Glomerular visceral epithelial cell (primary cell): ENCODE measurements at regions not wholly inside any gene's neighbourhood (a gene's known extent, or its start where the extent isn't known, plus 50 kb on each side); places are given as distances from the start of the nearest gene placed in this dataset.
"Not testable (repeated sequence)": the region's sequence is repeated elsewhere in the genome, so short reads cannot be mapped to it uniquely, and the experiment has no call there.

Experiments
- DNase-seq: peaks from one replicate; pipeline ENCODE4 v3.0.0-alpha.2; 2016; ENCODE audit errors: extremely low spot score

DNA sequence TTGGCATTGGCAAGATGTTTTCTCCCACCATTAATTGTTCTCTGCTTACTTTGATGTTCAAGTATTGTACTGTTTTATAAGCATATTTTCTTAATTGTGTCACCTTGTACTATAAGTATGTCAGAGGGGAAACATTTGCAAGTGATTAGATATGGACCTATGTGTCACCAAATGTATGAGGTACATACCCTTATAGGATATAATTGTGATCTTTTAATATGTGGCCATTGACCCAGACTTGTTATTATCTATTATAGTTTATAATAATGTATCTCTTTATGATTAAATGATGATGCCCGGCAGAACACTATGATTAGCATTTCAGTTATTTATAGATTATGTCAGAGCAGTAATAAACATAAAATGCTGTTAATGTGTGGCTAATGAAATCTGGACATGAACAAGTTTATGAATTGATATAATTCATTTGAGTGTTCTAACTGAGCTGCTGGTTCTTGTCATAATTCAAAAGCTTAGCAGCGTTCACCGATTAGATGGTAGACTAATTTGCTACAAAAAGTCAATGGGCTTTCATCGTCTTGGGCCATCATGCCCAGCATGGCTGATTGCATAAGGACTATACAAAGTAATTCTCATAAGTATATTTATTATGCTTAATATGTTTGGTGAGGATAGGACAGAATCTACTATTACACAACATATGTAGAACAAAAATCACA is 480.9 kb upstream of the FANCL start:
- DNase-seq = no peak

DNA sequence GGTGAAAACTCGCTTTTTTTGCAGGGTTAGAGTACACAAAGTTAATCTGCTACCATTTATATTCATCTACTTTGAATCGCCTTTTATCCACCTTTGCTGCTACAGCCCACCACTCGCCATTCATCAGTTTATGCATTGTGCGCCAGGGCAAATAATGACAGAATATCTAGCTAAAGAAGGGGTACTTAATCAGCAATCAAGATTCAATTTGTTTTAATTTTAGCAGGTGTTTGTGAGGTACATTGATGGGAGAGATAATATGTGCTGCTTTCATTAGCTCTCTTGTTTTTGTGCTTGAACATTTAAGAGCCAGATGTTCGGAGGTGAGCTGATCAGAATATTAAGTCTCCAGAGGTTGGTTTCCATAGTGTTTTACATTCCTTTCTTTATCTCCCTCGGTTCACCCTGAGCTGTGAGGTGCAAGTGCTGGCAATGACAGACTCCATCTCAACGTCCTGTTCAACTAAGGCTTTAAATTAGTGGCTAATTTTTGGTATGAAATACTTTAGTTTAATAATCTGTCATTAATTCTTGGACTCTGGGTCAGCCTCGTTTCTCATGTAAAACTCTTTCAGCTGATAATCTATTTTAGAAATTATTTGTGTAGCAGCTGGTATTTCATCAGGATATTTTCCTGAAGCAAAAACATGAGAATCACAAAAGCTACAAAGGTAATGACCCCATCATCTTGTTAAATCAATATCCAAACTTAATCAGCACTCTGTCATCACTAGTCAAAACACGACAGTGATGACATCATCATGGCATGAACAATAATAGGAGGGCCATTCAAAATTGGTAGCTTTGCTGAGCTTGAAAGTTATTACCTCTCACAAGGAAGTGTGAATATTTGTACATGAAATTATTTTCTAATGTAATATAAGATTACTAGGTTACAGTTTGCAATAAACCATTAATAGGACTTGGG is 479.9 kb upstream of the FANCL start:
- no peak for DNase-seq

DNA sequence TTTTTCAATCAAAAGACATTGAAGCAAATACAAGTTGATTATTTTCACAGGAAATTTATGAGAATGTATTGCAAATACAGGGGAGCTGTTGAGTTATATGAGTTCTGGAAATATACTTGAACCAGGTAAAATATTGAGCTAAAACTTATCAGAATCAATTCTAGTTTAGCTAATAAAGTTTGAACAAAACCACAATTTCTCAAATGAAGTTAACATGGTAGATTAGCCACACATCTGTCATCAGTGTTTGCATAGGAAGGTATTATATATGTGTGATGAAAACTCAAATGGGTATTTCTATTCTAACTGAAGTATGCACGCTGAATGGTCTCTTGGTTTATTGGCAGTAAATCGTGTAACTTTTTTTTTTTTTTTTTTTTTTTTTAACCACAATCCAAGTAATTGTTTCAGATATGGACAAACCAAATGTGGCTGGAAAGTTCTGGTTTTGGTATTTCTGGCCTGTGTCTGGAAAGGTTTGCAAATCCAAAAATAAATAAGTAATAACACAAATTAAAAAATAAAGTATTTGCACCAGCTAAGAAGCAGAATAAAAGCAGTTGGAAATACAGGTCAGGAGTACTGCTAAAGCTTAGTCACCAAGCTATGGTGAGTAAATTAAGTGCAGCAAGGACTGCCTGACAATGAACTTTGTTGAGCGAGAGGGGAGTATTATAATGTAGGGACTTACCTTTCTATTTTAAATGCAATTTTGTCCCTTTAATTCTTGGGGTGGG is 479.1 kb upstream of the FANCL start:
- no peak for DNase-seq

DNA sequence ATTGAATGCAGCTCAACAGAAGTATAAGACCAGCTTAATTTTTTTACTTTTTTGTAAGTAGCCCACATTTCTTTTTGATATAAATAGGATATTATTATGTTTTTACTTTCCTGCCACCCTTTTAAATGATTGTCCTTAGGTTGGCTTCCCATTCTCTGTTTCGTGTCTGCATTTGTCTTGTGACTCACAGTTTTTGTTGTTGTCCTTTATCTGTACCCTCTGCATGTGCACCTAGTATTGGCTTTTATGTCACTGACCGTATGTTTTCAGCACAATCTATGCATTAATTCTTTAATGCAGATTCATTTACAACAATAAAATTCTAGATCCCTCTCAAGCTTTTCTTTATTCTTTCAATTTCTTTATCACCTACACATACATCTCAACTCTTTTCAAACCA is 474.2 kb upstream of the FANCL start:
- DNase-seq = no peak

DNA sequence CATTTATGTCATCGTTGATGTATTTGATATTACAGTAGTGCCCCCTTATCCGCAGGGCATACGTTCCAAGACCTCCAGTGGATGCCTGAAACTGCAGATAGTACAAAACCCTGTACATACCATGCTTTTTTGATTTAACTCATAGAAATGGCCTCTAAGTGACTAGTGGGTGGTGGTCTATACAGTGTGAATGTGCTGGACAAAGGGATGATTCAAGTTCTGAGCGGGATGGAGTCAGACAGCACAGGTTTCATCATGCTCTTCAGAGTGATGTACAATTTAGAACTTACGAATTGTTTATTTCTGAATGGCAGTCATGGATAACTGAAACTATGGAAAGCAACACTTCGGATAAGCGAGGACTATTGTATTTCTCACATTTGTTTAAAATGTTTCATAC is 473.1 kb upstream of the FANCL start:
- no peak for DNase-seq

DNA sequence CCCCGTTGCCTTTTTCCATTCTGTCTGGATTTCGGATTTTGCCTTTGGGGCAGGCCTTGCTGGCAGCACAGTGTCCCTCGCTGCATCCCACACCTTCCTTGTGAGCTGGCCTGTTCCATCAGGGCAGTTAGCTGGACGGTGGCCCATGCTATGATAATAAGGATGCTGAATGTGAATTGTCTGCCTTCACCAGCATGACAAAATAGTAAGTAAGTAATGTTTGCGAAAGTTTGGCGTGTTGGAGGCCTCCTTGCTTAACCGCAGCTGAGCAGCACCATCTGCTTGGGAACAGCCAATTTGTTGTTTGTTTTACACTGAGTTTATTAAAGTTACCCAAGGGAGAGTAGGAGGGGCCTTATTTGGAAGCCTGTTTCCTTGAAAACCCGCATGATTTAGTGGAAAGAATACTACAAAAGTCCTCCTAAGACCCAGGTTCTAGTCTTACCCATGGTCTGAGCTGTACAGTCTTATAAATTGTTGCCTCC is 469.7 kb upstream of the FANCL start:
- no peak for DNase-seq

DNA sequence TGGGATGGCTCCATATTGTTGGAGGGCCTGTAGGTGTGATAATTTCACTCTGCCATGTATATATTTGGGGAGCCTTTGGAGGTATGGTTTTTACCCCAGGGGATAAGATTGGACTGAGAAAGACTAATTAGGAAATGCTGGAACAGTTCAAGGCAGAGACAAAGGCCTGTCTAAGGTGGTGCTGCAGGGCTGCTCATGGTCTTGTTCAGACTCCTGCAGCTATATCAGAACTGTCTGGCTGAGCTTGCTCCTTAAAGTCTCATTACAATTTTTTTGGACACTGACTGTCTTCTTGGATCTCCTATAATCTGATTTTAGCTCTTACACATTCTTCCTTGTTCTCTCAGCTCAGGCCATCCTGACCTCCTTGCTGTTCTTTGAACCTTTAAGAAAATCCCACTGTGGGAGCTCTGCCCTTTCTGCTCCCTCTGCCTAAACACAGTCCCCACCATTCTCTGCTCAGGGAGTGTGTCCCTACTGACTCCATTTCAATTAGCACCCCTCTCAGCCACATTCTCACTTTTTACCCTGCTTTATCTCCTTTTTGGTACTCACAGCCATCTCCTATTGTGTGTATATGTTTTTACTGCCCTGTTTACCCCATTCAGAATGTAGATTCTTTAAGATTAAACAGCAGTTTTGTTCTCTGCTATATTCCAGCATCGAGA is 468.7 kb upstream of the FANCL start:
- DNase-seq = no peak

DNA sequence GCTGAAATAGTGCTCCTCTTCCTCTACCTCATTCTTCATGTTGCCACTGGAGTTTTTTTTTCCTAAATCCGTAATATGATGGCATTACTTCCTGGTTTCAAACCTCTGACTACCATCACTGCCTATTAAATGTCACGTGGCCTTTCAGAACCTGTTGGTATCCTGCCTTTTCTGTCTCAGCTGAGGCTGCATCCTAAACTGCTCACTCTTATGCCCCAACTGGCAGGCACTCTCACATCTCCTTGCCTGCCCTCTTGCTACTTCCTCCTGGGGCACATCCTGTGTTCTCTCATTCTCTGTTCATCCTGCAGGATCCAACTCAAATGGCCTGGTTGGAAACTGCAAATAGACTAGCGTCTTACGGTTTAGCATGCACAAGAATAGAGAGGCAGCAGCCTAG is 468.1 kb upstream of the FANCL start:
- DNase-seq = no peak

DNA sequence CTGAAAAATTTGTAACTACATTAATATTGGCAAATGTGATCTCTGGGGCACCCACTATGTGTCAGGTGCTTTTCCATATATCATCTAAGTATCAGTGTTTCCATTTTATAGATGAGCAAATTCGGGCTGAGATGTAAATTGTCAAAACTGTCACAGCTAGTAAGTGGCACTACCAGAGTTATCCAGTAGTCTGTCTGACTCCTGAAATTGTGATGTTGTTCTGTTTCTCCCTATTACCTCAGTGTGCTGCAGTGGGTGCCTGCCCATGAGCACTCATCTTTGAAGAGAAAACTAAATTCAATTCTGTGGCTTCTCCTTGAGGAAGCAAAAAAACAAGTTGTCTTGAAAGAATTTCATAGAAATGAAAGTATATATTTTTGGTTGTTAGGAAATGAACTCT is 467.4 kb upstream of the FANCL start:
- no peak for DNase-seq

DNA sequence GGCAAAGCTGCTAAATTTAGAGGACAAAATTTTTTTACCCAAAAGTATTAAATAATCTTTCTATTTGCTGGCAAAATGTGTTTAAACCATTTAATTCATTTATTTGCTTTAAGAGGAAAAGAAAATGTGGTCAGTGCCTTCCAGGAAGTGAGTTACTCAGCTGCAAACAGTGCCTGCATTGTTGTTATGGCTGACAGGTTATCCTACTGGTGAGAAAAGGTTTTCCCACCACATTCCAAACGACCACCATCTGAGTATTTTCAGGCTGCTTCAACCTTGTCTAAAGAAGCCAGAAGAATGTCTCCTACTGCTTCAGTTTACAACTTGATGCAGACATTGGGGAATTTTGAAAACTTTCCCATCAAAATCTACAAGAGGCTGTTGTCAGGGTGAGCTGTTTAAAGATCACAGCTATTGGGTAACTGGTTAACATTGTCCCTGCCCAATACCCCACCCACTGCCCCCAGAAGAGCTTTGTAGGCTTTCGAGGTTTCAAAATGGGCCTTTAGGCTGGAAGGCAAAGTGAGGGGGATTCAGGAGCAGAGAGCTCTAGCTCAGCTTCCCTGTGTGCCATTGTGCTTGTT is 461.3 kb upstream of the FANCL start:
- no peak for DNase-seq

DNA sequence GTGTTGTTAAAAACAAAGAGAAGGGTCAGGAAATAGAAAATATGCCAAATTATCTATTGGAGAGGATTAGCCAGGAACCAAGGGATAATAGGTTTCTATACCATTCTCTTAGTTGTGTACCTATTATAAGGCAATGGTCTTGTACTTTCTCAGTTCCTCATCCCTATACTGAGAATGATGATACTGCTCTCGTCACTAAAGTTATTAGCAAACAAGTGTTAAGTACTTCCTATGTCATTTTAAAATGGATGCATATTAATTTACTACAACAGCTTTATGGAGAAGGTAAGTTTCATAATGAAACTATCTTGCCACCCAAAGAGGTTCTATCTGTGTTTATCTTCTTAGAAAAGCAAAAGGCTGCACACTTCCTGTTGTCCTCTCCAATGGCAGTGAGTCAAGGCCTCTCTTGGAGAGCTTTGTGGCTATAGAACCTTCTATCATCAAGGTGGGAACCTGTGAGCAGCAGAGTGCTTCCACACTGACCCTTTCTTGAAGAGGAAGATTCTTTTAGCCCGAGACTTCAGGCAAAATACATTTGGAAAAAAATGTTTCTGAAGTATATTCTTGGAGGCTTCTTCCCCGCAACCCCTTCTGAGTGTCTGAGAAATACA is 460.7 kb upstream of the FANCL start:
- DNase-seq = no peak

DNA sequence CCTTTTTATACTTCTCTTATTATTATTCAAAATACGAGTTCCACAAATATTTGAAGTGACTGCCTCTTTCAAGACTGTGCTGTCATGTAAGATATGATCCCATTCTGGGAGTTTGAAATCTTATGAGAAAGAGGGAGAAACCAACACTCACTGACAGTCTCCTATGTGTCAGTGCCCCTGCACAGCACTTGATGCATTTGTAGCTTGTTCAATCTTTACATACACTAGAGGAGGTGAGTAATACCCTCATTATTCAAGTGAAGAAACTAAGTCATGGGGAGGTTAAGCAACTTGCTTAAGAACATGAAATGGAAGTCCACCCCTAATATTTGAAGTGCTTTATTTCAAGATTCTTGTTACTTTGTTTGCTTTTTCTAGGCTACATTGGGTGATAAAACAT is 459.5 kb upstream of the FANCL start:
- no peak for DNase-seq

DNA sequence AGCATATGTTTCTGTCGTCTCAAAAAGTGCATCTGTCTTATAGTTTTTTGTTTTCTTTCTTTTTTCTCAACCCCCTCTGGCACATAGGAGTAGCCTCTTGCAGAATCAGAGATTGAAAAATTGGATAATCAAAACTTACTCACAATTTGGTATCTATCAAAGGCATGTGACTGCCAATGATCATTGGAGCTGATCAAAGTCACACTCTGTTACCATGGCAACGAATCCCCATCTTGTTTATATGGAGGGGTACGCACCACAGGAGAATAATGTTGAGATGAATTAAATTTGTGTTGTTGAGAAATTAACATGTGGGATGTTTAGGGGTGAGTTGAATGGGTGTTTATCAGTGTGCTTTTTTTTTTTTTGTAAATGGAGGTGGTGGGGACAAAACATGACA is 458.3 kb upstream of the FANCL start:
- DNase-seq = no peak

DNA sequence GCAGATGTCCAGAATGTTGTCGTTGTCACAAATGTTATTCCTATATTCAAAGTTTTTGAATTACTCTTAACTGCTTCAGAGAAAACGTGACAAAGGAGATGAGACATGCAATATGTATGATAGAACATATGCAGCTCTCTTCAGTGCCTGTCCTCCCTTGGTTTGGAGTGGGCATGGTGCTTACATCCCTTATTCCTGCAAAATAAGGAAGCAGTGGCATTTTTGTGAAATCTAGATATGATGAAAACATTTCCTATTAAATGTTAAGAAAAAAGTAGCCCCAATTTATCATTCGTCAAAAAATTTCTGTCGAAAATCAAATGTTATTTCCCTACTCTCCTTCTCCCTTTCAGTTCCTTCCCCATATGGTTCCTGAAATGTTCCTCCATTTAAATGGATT is 457.5 kb upstream of the FANCL start:
- DNase-seq = no peak

DNA sequence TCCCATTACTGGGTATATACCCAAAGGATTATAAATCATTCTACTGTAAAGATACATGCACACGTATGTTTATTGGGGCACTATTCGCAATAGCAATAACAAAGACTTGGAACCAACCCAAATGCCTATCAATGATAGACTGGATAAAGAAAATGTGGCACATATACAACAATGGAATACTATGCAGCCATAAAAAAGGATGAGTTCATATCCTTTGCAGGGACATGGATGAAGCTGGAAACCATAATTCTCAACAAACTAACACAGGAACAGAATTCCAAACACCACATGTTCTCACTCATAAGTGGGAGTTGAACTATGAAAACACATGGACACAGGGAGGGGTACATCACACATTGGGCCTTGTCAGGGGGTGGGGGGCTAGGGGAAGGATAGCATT is 453.0 kb upstream of the FANCL start:
- DNase-seq = not testable (repeated sequence)

DNA sequence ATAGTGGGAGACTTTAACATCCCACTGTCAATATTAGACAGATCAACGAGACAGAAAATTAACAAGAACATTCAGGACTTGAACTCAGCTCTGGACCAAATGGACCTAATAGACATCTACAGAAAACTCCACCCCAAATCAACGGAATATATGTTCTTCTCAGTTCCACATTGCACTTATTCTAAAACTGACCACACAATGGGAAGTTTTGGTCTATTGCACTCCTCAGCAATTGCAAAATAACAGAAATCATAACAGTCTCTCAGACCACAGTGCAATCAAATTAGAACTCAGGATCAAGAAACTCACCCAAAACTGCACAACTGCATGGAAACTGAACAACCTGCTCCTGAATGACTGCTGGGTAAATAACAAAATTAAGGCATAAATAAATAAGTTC is 449.9 kb upstream of the FANCL start:
- not testable (repeated sequence) for DNase-seq

DNA sequence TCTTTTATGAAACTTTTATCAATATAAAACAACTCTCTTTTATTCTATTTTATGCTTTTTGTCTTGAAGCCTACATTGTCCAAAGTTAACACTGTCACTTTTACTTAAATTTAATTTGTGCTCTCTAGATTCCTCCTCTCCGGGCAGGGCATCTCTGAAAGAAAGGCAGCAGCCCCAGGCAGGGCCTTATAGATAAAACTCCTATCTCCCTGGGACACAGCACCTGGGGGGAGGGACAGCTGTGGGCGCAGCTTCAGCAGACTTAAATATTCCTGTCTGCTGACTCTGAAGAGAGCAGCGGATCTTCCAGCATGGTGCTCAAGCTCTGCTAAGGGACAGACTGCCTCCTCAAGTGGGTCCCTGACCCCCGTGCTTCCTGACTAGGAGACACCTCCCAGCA is 447.7 kb upstream of the FANCL start:
- no peak for DNase-seq

DNA sequence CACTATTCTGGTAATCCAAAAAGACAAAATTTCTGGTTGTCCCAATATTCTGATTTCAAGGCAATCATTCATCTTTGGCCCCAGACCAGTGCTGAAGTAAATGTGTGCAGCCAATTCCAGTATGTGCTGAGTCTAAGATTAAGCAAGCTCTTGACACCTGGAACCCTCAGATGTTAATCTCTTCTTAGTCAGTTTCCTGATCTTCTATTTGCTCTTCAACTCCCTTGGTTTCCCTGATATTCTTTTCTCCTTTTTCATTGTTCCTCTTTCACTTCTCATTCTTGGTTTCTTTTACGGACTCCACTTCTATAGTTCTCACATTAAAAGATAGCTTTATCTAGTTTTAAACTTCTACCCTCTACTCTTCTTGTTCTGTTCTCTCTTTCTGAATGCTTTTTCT is 445.7 kb upstream of the FANCL start:
- DNase-seq = no peak

DNA sequence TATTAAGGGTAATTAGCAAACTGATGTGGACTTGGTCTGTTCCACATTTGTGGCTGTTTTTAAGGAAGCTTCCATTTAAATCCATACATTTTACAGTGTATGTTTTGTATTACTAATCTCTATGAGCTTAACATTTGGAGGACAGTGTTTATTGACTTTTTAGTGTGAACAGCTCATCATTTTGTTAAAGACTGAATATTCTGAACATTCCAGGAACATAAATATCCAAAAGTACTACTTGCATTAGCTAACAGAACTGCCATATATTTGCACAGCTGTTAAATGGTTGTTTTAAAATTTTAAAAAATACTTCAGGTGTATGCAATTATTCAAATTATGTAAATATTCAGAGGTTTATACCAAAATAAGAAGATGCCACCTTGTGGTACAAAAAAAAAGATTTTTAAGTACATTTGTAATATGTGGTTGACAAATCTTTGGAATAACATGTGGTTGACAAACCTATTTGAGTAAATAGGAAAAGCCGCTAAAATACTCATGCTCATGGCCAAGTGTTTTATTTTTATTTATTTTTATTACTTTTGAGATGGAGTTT is 439.7 kb upstream of the FANCL start:
- no peak for DNase-seq

DNA sequence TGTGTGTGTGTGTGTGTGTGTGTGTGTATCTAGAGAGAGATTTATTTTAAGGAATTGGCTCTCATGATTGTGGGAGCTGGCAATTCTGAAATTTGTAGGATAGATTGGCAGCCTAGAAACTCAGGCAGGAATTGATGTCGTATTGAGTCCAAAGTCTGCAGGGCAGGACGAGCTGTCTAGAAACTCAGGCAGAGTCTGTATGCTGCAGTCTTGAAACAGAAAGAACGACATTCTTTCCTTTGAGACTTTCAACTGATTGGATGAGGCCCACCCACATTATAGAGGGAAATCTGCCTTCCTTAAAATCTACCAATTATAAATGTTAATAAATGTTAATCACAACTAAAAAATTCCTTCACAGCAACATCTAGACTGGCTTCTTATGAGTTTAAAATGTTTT is 436.6 kb upstream of the FANCL start:
- no peak for DNase-seq

DNA sequence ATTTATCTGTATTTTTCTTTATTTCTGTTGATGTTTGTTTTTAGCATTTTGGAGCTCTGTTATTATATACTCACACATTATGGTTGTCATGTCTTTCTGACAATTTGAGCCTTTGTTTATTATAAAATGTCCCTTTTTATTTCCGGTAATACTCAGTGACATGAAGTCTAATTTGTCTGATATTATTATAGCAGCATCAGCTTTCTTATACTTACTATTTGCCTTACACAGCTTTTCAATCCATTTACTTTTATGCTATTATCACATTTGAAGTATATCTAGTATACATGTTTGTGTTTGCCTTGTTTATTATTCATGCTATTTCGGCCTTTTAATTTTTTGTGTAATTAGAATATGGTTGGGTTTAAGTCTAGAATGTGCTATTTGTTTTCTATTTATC is 430.6 kb upstream of the FANCL start:
- DNase-seq = no peak
